LNCaP clone FGC (cell line): ENCODE measurements at regions not wholly inside any gene's neighbourhood (a gene's known extent, or its start where the extent isn't known, plus 50 kb on each side); places are given as distances from the start of the nearest gene placed in this dataset.

Experiments used
- DNase-seq: peaks from one replicate; pipeline ENCODE4 v3.0.0-alpha.2; 2011; ENCODE audit warnings: low read depth
- H3K4me3 ChIP-seq: 2 replicates; pipeline ENCODE4 v1.5.1; 2011; ENCODE audit warnings: mild to moderate bottlenecking, low read depth, low read length, control low read depth
- CTCF ChIP-seq: IDR thresholded peaks from 2 replicates; pipeline ENCODE4 v1.5.1; 2012; ENCODE audit warnings: mild to moderate bottlenecking; ENCODE audit not compliant: control insufficient read depth, insufficient read depth; ENCODE audit errors: extremely low read depth

- H3K4me3 ChIP-seq: no peak overlapping the region
- no peak for TF ChIP-seq CTCF
- no peak for DNase-seq
Measured at GRCh38 chr5:172588380-172588779, 52.7 kb upstream of the NEURL1B start.

- TF ChIP-seq CTCF: no peak
- DNase-seq: no peak
- no peak overlapping the region for H3K4me3 ChIP-seq
Measured at GRCh38 chr5:172587061-172587405, 54.0 kb upstream of the NEURL1B start.

GRCh38 chr5:172586125-172587060, 54.7 kb upstream of the NEURL1B start:
- TF ChIP-seq CTCF: no peak
- no peak overlapping the region for H3K4me3 ChIP-seq
- no peak for DNase-seq

GRCh38 chr5:172585114-172585513, 55.9 kb upstream of the NEURL1B start:
- no peak for TF ChIP-seq CTCF
- H3K4me3 ChIP-seq: no peak overlapping the region
- DNase-seq: no peak

- H3K4me3 ChIP-seq: no peak overlapping the region
- no peak for TF ChIP-seq CTCF
- no peak for DNase-seq
Measured at GRCh38 chr5:172584638-172585037, 56.4 kb upstream of the NEURL1B start.

- no peak for DNase-seq
- no peak overlapping the region for H3K4me3 ChIP-seq
- no peak for TF ChIP-seq CTCF
Measured at GRCh38 chr5:172583931-172584511, 57.0 kb upstream of the NEURL1B start.

- no peak for DNase-seq
- H3K4me3 ChIP-seq: no peak overlapping the region
- TF ChIP-seq CTCF: no peak
Measured at GRCh38 chr5:172582940-172583339, 58.1 kb upstream of the NEURL1B start.
